ENCODE measurements at regions not wholly inside any gene's neighbourhood (a gene's known extent, or its start where the extent isn't known, plus 50 kb on each side); places are given as distances from the start of the nearest gene placed in this dataset.

DNA sequence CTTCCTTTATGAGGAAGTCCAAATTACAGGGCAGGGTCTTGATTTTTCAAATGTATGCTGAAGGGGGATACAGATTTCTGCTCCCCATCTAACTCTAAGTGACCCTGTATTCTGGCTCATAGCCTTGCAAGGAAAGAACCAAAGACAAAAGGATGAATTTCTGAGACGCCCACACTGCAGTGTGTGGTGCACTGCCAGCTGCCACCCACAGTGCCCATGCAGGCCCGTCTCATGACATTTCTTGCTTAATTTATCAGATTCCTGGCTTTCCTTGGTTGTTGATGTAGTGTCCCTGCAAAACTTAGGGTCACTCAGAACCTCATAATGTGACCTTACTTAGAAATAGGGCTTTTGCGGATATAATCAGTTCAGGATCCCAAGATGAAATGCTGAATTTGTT, 68.0 kb downstream of the CBLN4 start:
- no peaks in the 10 kb centered on the region for H4K20me1 ChIP-seq (ENCODE audit: control insufficient read depth, insufficient read depth, low read length, poor library complexity, severe bottlenecking)
- intact Hi-C loops (cut with micrococcal nuclease) = no loop called here
- H3K79me2 ChIP-seq (ENCODE audit: control insufficient read depth, insufficient read depth, low read length) = no peaks in the 10 kb centered on the region
- 83% methylated on average over 1 of the region's 3 CpGs for WGBS (ENCODE audit: insufficient coverage)
- H3K27ac Mint-ChIP-seq = no peak overlapping the region
- H3K27me3 ChIP-seq (replicated peaks in 1 of 4; ENCODE audit: control extremely low read depth in 1 of 4, control insufficient read depth in 3 of 4, insufficient read depth in 4 of 4, low read length in 3 of 4) = no peaks in the 10 kb centered on the region
- no peak overlapping the region for H3K9ac ChIP-seq (ENCODE audit: low read length)
- no peak overlapping the region for H2AFZ ChIP-seq (ENCODE audit: insufficient read depth, low read depth, low read length, poor library complexity, severe bottlenecking)
- POLR2A ChIA-PET = no interaction called here
- DNase-seq (no peak), ATAC-seq (ENCODE audit: low read depth) (no peak)
- CTCF ChIA-PET = no interaction called here
- no peaks in the 10 kb centered on the region for H3K9me3 Mint-ChIP-seq (ENCODE audit: insufficient read depth)
- no peak overlapping the region for H3K27ac ChIP-seq (ENCODE audit: low read length in 2 of 2)
- no peaks in the 10 kb centered on the region for H3K4me1 ChIP-seq (ENCODE audit: control insufficient read depth in 2 of 2, insufficient read depth in 2 of 2, low read length in 2 of 2)
- no peak overlapping the region for H3K4me2 ChIP-seq (replicated peaks; ENCODE audit: low read depth, low read length, poor library complexity, severe bottlenecking)
- H3K9me3 ChIP-seq (ENCODE audit: control extremely low read depth in 1 of 3, control insufficient read depth in 2 of 3, insufficient read depth in 1 of 3, low read length in 2 of 3) = peaks cover 0 to 8% (median 0%) of the 10 kb centered on the region in 3 donors
- no peaks in the 10 kb centered on the region for H3K36me3 ChIP-seq (replicated peaks in 1 of 2; ENCODE audit: control extremely low read depth in 1 of 2, control insufficient read depth in 1 of 2, extremely low read depth in 1 of 2, insufficient read depth in 2 of 2, low read length in 1 of 2)
- TF ChIP-seq EZH2 (IDR thresholded peaks at IDR 0.05; ENCODE audit: borderline replicate concordance, insufficient read depth, low read depth, low read length, poor library complexity, severe bottlenecking) = no peak
- TF ChIP-seq, protein P1, sequence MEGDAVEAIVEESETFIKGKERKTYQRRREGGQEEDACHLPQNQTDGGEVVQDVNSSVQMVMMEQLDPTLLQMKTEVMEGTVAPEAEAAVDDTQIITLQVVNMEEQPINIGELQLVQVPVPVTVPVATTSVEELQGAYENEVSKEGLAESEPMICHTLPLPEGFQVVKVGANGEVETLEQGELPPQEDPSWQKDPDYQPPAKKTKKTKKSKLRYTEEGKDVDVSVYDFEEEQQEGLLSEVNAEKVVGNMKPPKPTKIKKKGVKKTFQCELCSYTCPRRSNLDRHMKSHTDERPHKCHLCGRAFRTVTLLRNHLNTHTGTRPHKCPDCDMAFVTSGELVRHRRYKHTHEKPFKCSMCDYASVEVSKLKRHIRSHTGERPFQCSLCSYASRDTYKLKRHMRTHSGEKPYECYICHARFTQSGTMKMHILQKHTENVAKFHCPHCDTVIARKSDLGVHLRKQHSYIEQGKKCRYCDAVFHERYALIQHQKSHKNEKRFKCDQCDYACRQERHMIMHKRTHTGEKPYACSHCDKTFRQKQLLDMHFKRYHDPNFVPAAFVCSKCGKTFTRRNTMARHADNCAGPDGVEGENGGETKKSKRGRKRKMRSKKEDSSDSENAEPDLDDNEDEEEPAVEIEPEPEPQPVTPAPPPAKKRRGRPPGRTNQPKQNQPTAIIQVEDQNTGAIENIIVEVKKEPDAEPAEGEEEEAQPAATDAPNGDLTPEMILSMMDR (IDR thresholded peaks at IDR 0.05) = no peak
- H3K27me3 Mint-ChIP-seq = no peaks in the 10 kb centered on the region
- H3K4me3 Mint-ChIP-seq = no peak overlapping the region
- H3K4me3 ChIP-seq (ENCODE audit: control extremely low read depth in 1 of 5, extremely low read depth in 1 of 5, insufficient read depth in 1 of 5, low read depth in 2 of 5, low read length in 4 of 5) = no peak overlapping the region
- no peaks in the 10 kb centered on the region for H3K4me1 Mint-ChIP-seq

DNA sequence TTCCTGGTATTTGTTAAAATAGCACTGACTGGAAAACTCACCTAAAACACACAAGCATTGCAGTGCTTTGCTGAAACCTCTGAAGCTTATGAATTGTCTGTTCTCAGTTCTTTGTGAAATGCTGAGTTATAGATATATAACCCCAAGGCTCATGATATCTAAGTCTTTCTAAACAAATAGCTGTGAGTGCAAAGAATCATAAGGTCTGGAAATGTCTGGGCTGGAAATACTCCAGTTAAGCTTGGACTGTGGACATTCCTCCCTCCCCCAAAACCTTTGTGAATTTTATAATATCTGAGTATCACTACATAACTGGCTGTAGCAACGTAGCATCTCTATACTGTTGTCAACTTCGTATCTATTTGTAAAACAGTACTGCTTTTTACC, 69.1 kb downstream of the CBLN4 start:
- POLR2A ChIA-PET = no interaction called here
- WGBS (ENCODE audit: insufficient coverage) = no CpG with 5 or more reads among the region's 2 CpGs
- DNase-seq (no peak), ATAC-seq (ENCODE audit: low read depth) (no peak)
- H3K79me2 ChIP-seq (ENCODE audit: control insufficient read depth, insufficient read depth, low read length) = no peaks in the 10 kb centered on the region
- CTCF ChIA-PET = no interaction called here
- H2AFZ ChIP-seq (ENCODE audit: insufficient read depth, low read depth, low read length, poor library complexity, severe bottlenecking) = no peak overlapping the region
- Mint-ChIP-seq H3K9me3 (ENCODE audit: insufficient read depth) (no peaks in the 10 kb centered on the region), H3K27ac (no peak overlapping the region), H3K4me3 (no peak overlapping the region), H3K4me1 (no peaks in the 10 kb centered on the region), H3K27me3 (no peaks in the 10 kb centered on the region)
- no peaks in the 10 kb centered on the region for H4K20me1 ChIP-seq (ENCODE audit: control insufficient read depth, insufficient read depth, low read length, poor library complexity, severe bottlenecking)
- peaks cover 0 to 8% (median 0%) of the 10 kb centered on the region in 3 donors for H3K9me3 ChIP-seq (ENCODE audit: control extremely low read depth in 1 of 3, control insufficient read depth in 2 of 3, insufficient read depth in 1 of 3, low read length in 2 of 3)
- H3K36me3 ChIP-seq (replicated peaks in 1 of 2; ENCODE audit: control extremely low read depth in 1 of 2, control insufficient read depth in 1 of 2, extremely low read depth in 1 of 2, insufficient read depth in 2 of 2, low read length in 1 of 2) = no peaks in the 10 kb centered on the region
- H3K4me1 ChIP-seq (ENCODE audit: control insufficient read depth in 2 of 2, insufficient read depth in 2 of 2, low read length in 2 of 2) = no peaks in the 10 kb centered on the region
- H3K9ac ChIP-seq (ENCODE audit: low read length) = no peak overlapping the region
- TF ChIP-seq EZH2 (IDR thresholded peaks at IDR 0.05; ENCODE audit: borderline replicate concordance, insufficient read depth, low read depth, low read length, poor library complexity, severe bottlenecking) = no peak
- TF ChIP-seq, protein P1 (IDR thresholded peaks at IDR 0.05) = no peak
- intact Hi-C loops (cut with micrococcal nuclease) = no loop called here
- no peaks in the 10 kb centered on the region for H3K27me3 ChIP-seq (replicated peaks in 1 of 4; ENCODE audit: control extremely low read depth in 1 of 4, control insufficient read depth in 3 of 4, insufficient read depth in 4 of 4, low read length in 3 of 4)
- H3K4me2 ChIP-seq (replicated peaks; ENCODE audit: low read depth, low read length, poor library complexity, severe bottlenecking) = no peak overlapping the region
- no peak overlapping the region for H3K27ac ChIP-seq (ENCODE audit: low read length in 2 of 2)
- H3K4me3 ChIP-seq (ENCODE audit: control extremely low read depth in 1 of 5, extremely low read depth in 1 of 5, insufficient read depth in 1 of 5, low read depth in 2 of 5, low read length in 4 of 5) = no peak overlapping the region
